H1 (cell line): ENCODE measurements at regions not wholly inside any gene's neighbourhood (a gene's known extent, or its start where the extent isn't known, plus 50 kb on each side); places are given as distances from the start of the nearest gene placed in this dataset.

Source experiments
- CTCF ChIA-PET: fragments of 300-600 bp; sonication (Branson Sonifier 250); formaldehyde crosslinking; loops from one replicate; lab custom pipeline; 2021; ENCODE audit not compliant: partially characterized antibody; lab: Charles Lee
- POLR2A ChIA-PET: fragments of 300-600 bp; sonication (Branson Sonifier 250); formaldehyde crosslinking; loops from one replicate; lab custom pipeline; 2021; ENCODE audit warnings: inconsistent platforms; ENCODE audit not compliant: partially characterized antibody; lab: Charles Lee
- DNase-seq, 2 experiments: peaks; one replicate each; pipeline versions ENCODE4 v3.0.0 to v3.0.0-alpha.2; 2010 to 2022; ENCODE audit warnings: low spot score in 2 of 2, low read depth in 1 of 2, mixed read lengths in 1 of 2
- FAIRE-seq: peaks from 2 replicates; lab custom pipeline; 2011; peaks lifted over from hg19 to GRCh38; lab: Jason Lieb, UNC
- H2AFZ ChIP-seq: 2 replicates; pipeline ENCODE4 v1.8.1; 2012; ENCODE audit warnings: low read length, inconsistent platforms
- H2AK5ac ChIP-seq: 2 replicates; pipeline ENCODE4 v1.6.1; 2013; ENCODE audit warnings: low read depth, low read length
- H2BK120ac ChIP-seq: replicated peaks from 2 replicates; pipeline ENCODE3; 2013; ENCODE audit warnings: low read depth, low read length, inconsistent platforms
- H2BK12ac ChIP-seq: 2 replicates; pipeline ENCODE4 v1.6.1; 2013; ENCODE audit warnings: low read depth, low read length
- H2BK15ac ChIP-seq: 2 replicates; pipeline ENCODE4 v1.6.1; 2013; ENCODE audit warnings: low read length
- H2BK20ac ChIP-seq: 2 replicates; pipeline ENCODE4 v1.6.1; 2013; ENCODE audit warnings: low read length
- H2BK5ac ChIP-seq: 2 replicates; pipeline ENCODE4 v1.6.1; 2013; ENCODE audit warnings: low read depth, low read length
- H3K14ac ChIP-seq: 2 replicates; pipeline ENCODE4 v1.6.1; 2013; ENCODE audit warnings: inconsistent platforms; ENCODE audit not compliant: insufficient read length
- H3K18ac ChIP-seq: 2 replicates; pipeline ENCODE4 v1.6.1; 2013; ENCODE audit warnings: low read length; ENCODE audit errors: extremely low read depth
- H3K23ac ChIP-seq: 2 replicates; pipeline ENCODE4 v1.6.1; 2013; ENCODE audit warnings: inconsistent platforms; ENCODE audit not compliant: insufficient read length
- H3K23me2 ChIP-seq: 2 replicates; pipeline ENCODE4 v1.6.1; 2013; ENCODE audit warnings: low read depth, low read length
- H3K27ac ChIP-seq: 2 replicates; pipeline ENCODE4 v1.6.1; 2011; ENCODE audit warnings: low read depth, low read length, inconsistent platforms
- H3K27me3 ChIP-seq, 4 experiments: replicated peaks in 1 of 4; 1 replicate in 1 of 4; 2 replicates in 3 of 4; pipeline versions ENCODE4 v1.6.1 to v1.8.1; 2011 to 2013; ENCODE audit warnings: low read length in 3 of 4, mild to moderate bottlenecking in 3 of 4, inconsistent platforms in 2 of 4, mixed read lengths in 2 of 4, moderate library complexity in 1 of 4; ENCODE audit not compliant: control insufficient read depth in 3 of 4, insufficient read depth in 3 of 4; ENCODE audit errors: extremely low read depth in 1 of 4
- H3K36me3 ChIP-seq, 4 experiments: 2 replicates each; pipeline versions ENCODE4 v1.6.1 to v1.8.1; 2011 to 2013; ENCODE audit warnings: mild to moderate bottlenecking in 4 of 4, low read length in 3 of 4, moderate library complexity in 2 of 4, control low read depth in 1 of 4, inconsistent platforms in 1 of 4; ENCODE audit not compliant: insufficient read depth in 4 of 4, control insufficient read depth in 2 of 4
- H3K4ac ChIP-seq: replicated peaks from 2 replicates; pipeline ENCODE3; 2013; ENCODE audit warnings: low read length, low read depth, mixed read lengths, inconsistent platforms; ENCODE audit not compliant: insufficient read length
- H3K4me1 ChIP-seq, 4 experiments: replicated peaks in 1 of 4; 1 replicate in 1 of 4; 2 replicates in 3 of 4; pipeline versions ENCODE4 v1.6.1 to v1.8.1; 2011 to 2013; ENCODE audit warnings: low read length in 3 of 4, inconsistent platforms in 2 of 4, mixed read lengths in 1 of 4; ENCODE audit not compliant: insufficient read depth in 4 of 4, control insufficient read depth in 3 of 4
- H3K4me2 ChIP-seq, 2 experiments: 2 replicates each; pipeline versions ENCODE4 v1.6.1 to v1.8.1; 2011 to 2013; ENCODE audit warnings: low read depth in 2 of 2, low read length in 2 of 2, control low read depth in 1 of 2, inconsistent platforms in 1 of 2, mild to moderate bottlenecking in 1 of 2; ENCODE audit not compliant: insufficient read depth in 1 of 2
- H3K4me3 ChIP-seq, 4 experiments: fragments of 200-600, 300-600 bp in 1 of 4; sonication (generic), shearing (Covaris generic), sonication (Bioruptor Twin) in 1 of 4; 2 replicates each; pipeline versions ENCODE4 v1.5.1 to v1.8.1; 2011 to 2016; ENCODE audit warnings: low read length in 4 of 4, low read depth in 3 of 4, control low read depth in 2 of 4, inconsistent platforms in 2 of 4, mild to moderate bottlenecking in 2 of 4, mixed read lengths in 1 of 4, moderate library complexity in 1 of 4; ENCODE audit not compliant: insufficient read depth in 2 of 4; ENCODE audit errors: extremely low read depth in 1 of 4
- H3K56ac ChIP-seq: replicated peaks from 2 replicates; pipeline ENCODE3; 2013; ENCODE audit warnings: low read depth, mild to moderate bottlenecking, mixed read lengths, low read length, inconsistent platforms; ENCODE audit not compliant: insufficient read length
- H3K79me1 ChIP-seq: 2 replicates; pipeline ENCODE4 v1.6.1; 2013; ENCODE audit warnings: low read depth, low read length, control low read depth
- H3K79me2 ChIP-seq, 2 experiments: 2 replicates each; pipeline versions ENCODE4 v1.6.1 to v1.8.1; 2012 to 2013; ENCODE audit warnings: low read length in 2 of 2, mild to moderate bottlenecking in 2 of 2, inconsistent platforms in 1 of 2; ENCODE audit not compliant: insufficient read depth in 2 of 2, control insufficient read depth in 1 of 2
- H3K9ac ChIP-seq, 4 experiments: replicated peaks in 1 of 4; 1 replicate in 1 of 4; 2 replicates in 3 of 4; pipeline versions ENCODE4 v1.6.1 to v1.8.1; 2011 to 2013; ENCODE audit warnings: low read depth in 3 of 4, low read length in 3 of 4, control low read depth in 2 of 4, mild to moderate bottlenecking in 2 of 4, moderate library complexity in 2 of 4, inconsistent platforms in 1 of 4; ENCODE audit errors: extremely low read depth in 1 of 4
- H3K9me3 ChIP-seq, 2 experiments: 2 replicates each; pipeline versions ENCODE4 v1.6.1 to v1.8.1; 2012 to 2013; ENCODE audit warnings: mild to moderate bottlenecking in 2 of 2, moderate library complexity in 2 of 2, control low read depth in 1 of 2, inconsistent platforms in 1 of 2, low read depth in 1 of 2, low read length in 1 of 2, mixed read lengths in 1 of 2; ENCODE audit not compliant: insufficient read depth in 2 of 2
- H4K20me1 ChIP-seq, 2 experiments: replicated peaks in 1 of 2; 2 replicates each; pipeline versions ENCODE3 to v1.8.1; 2011 to 2013; ENCODE audit warnings: inconsistent platforms in 2 of 2, low read length in 2 of 2, mild to moderate bottlenecking in 1 of 2; ENCODE audit not compliant: insufficient read depth in 2 of 2, control insufficient read depth in 1 of 2
- H4K5ac ChIP-seq: 2 replicates; pipeline ENCODE4 v1.6.1; 2013; ENCODE audit warnings: low read length, low read depth, mixed read lengths, inconsistent platforms; ENCODE audit not compliant: insufficient read length
- H4K8ac ChIP-seq: 2 replicates; pipeline ENCODE4 v1.8.0; 2013; ENCODE audit warnings: mild to moderate bottlenecking, moderate library complexity, low read length, inconsistent platforms; ENCODE audit not compliant: insufficient read depth; ENCODE audit errors: extremely low read depth
- H4K91ac ChIP-seq: replicated peaks from 2 replicates; pipeline ENCODE3; 2013; ENCODE audit warnings: low read length, mixed read lengths, inconsistent platforms; ENCODE audit not compliant: insufficient read length
- BACH1 ChIP-seq: IDR thresholded peaks from 2 replicates; pipeline ENCODE4 v1.6.1; 2012; ENCODE audit warnings: low read length, improper control_type of control experiment
- CREB1 ChIP-seq: IDR thresholded peaks from 2 replicates; pipeline ENCODE4 v1.6.1; 2012; ENCODE audit warnings: inconsistent platforms
- EZH2 ChIP-seq: fragments of 200-600 bp; sonication (generic); IDR thresholded peaks from 2 replicates; pipeline ENCODE4 v1.7.1; 2012; ENCODE audit warnings: low read depth, mild to moderate bottlenecking, moderate library complexity, low read length, inconsistent platforms; ENCODE audit not compliant: severe bottlenecking
- JUND ChIP-seq: IDR thresholded peaks from 2 replicates; pipeline ENCODE4 v1.6.1; 2011; ENCODE audit warnings: mild to moderate bottlenecking, improper control_type of control experiment, low read length
- KDM1A ChIP-seq: fragments of 200-600, 300-600 bp; sonication (generic); IDR thresholded peaks from 2 replicates; pipeline ENCODE4 v1.7.1; 2016; ENCODE audit warnings: mild to moderate bottlenecking, low read length, borderline replicate concordance
- NRF1 ChIP-seq: IDR thresholded peaks from 2 replicates; pipeline ENCODE4 v1.6.1; 2011; ENCODE audit warnings: mild to moderate bottlenecking, low read depth, low read length, improper control_type of control experiment
- RAD21 ChIP-seq, 2 experiments: IDR thresholded peaks in 1 of 2; conservative IDR thresholded peaks in 1 of 2; 2 replicates each; pipeline ENCODE4 v1.6.1; 2011; ENCODE audit warnings: low read depth in 2 of 2, low read length in 2 of 2, improper control_type of control experiment in 1 of 2, inconsistent platforms in 1 of 2, mild to moderate bottlenecking in 1 of 2, moderate library complexity in 1 of 2
- SP2 ChIP-seq: IDR thresholded peaks from 2 replicates; pipeline ENCODE4 v1.6.1; 2012; ENCODE audit warnings: mild to moderate bottlenecking, low read length, inconsistent platforms
- USF2 ChIP-seq: IDR thresholded peaks from 2 replicates; pipeline ENCODE4 v1.6.1; 2011; ENCODE audit warnings: low read length, improper control_type of control experiment
- WGBS, 2 experiments: shearing (Covaris generic) in 1 of 2; methylation state at CpG; one replicate each; pipeline versions ENCODE4 v1.1.6 to v1.1.7; 2013 to 2015; ENCODE audit warnings: low lambda C conversion rate in 2 of 2, mixed read lengths in 2 of 2, inconsistent platforms in 1 of 2, low coverage in 1 of 2, missing lambda C conversion rate in 1 of 2; ENCODE audit not compliant: insufficient replicate concordance in 2 of 2, insufficient coverage in 1 of 2, insufficient read length in 1 of 2; ENCODE audit errors: extremely low coverage in 1 of 2, missing lambda C conversion rate in 1 of 2; 5-methylcytosine and 5-hydroxymethylcytosine counted together

DNA sequence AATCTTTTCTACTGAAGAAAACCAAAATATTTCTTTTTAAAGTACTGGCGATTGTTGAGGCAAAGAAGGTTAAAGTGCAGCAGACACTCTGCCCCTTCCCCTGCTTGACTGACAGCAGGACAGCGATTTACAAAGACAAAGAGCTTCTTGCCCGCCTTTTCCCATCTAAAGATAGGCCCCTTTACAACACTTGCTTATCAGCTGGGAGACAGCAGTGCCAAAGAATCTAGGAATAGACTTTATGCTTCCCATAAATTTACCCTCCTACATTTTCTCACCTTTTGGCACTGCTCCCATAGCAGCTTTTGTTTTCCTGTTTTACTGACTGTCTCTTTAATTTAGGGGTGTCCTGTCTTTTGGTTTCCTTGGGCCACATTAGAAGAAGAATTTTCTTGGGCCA is 824.1 kb downstream of the CCSER2 start:
- H3K23me2 ChIP-seq, result no peaks in the 10 kb centered on the region
- peaks cover 0 to 15% (median 11%) of the 10 kb centered on the region in 4 experiments; a peak in 5 of 7 replicates for H3K4me1 ChIP-seq
- no peak overlapping the region for H3K18ac ChIP-seq
- POLR2A ChIA-PET, result no interaction called here
- H3K4ac ChIP-seq, result no peak overlapping the region
- no peak overlapping the region for H4K91ac ChIP-seq
- DNase-seq, result no peak
- peaks cover 0 to 3% (median 0%) of the 10 kb centered on the region in 4 experiments; a peak in 2 of 7 replicates for H3K27me3 ChIP-seq
- no peak overlapping the region for H2BK20ac ChIP-seq
- H3K14ac ChIP-seq, result no peak overlapping the region
- no peak overlapping the region for H2AFZ ChIP-seq
- FAIRE-seq, result no peak
- no peak overlapping the region for H3K27ac ChIP-seq
- no peaks in the 10 kb centered on the region for H4K20me1 ChIP-seq
- 41% methylated on average over 3 of the region's 3 CpGs; no CpG with 5 or more reads in 1 of the 2 experiments for WGBS, 2 experiments
- CTCF ChIA-PET, result interaction anchor here (0.6 to 2.4 kb wide), 6 partner anchors 10 to 565 kb away, joined by 3 to 6 read pairs (median 3); no protein-coding TSS in a partner anchor
- H4K5ac ChIP-seq, result no peak overlapping the region
- H3K23ac ChIP-seq, result no peak overlapping the region
- no peak overlapping the region for H2BK12ac ChIP-seq
- no peaks in the 10 kb centered on the region for H3K9me3 ChIP-seq
- H3K36me3 ChIP-seq, result no peaks in the 10 kb centered on the region
- no peak overlapping the region for H2BK120ac ChIP-seq
- H4K8ac ChIP-seq, result no peak overlapping the region
- no peak overlapping the region for H3K56ac ChIP-seq
- no peak overlapping the region for H2BK5ac ChIP-seq
- no peaks in the 10 kb centered on the region for H3K79me2 ChIP-seq
- TF ChIP-seq CREB1, result no peak
- TF ChIP-seq KDM1A, result no peak
- no peak for TF ChIP-seq RAD21 (IDR thresholded peaks at IDR 0.05 in 1 of 2, conservative IDR thresholded peaks at IDR 0.05 in 1 of 2; ENCODE audit: low read depth in 2 of 2, low read length in 2 of 2)
- no peak for TF ChIP-seq NRF1
- TF ChIP-seq USF2, result no peak
- no peak for TF ChIP-seq BACH1
- no peak for TF ChIP-seq SP2
- TF ChIP-seq EZH2, result no peak
- TF ChIP-seq JUND, result no peak
- H2AK5ac ChIP-seq, result no peak overlapping the region
- H3K4me2 ChIP-seq, result 0 out of 4 replicates have a peak overlapping the region, but pooled peaks of 1 of the 2 experiments have one; percentile 3
- no peak overlapping the region for H3K9ac ChIP-seq
- no peak overlapping the region for H3K4me3 ChIP-seq
- H3K79me1 ChIP-seq, result no peaks in the 10 kb centered on the region
- H2BK15ac ChIP-seq, result no peak overlapping the region
